Neutrophil (primary cell): ENCODE measurements at regions not wholly inside any gene's neighbourhood (a gene's known extent, or its start where the extent isn't known, plus 50 kb on each side); places are given as distances from the start of the nearest gene placed in this dataset.

Experiments used
- H3K27ac ChIP-seq: fragments of 200-600 bp; sonication (generic); 2 replicates; pipeline ENCODE4 v1.5.1; 2016; ENCODE audit warnings: mild to moderate bottlenecking, moderate library complexity
- H3K27me3 ChIP-seq: fragments of 200-600 bp; sonication (generic); 2 replicates; pipeline ENCODE4 v1.6.0; 2016; ENCODE audit warnings: mild to moderate bottlenecking
- H3K36me3 ChIP-seq: fragments of 200-600 bp; sonication (generic); 2 replicates; pipeline ENCODE4 v1.5.1; 2017
- H3K4me1 ChIP-seq, 2 experiments: fragments of 200-600 bp in 1 of 2; sonication (generic) in 1 of 2; 1 replicate in 1 of 2; 2 replicates in 1 of 2; pipeline versions ENCODE4 v1.5.1 to v1.6.1; 2013 to 2016; ENCODE audit warnings: low read depth in 1 of 2, low read length in 1 of 2, mild to moderate bottlenecking in 1 of 2, moderate library complexity in 1 of 2; ENCODE audit not compliant: control insufficient read depth in 1 of 2, insufficient read depth in 1 of 2
- H3K4me3 ChIP-seq, 2 experiments: fragments of 200-600 bp in 1 of 2; sonication (generic) in 1 of 2; 1 replicate in 1 of 2; 2 replicates in 1 of 2; pipeline ENCODE4 v1.5.1; 2013 to 2016; ENCODE audit warnings: low read depth in 1 of 2, low read length in 1 of 2, mild to moderate bottlenecking in 1 of 2, moderate library complexity in 1 of 2
- H3K9me3 ChIP-seq: fragments of 200-600 bp; sonication (generic); 2 replicates; pipeline ENCODE4 v1.5.1; 2016
- CTCF ChIP-seq: fragments of 200-600 bp; sonication (generic); IDR thresholded peaks from 2 replicates; pipeline ENCODE4 v1.5.1; 2016; ENCODE audit warnings: antibody characterized with exemption

GRCh38 chr6:120077489-120077888 lies 727.9 kb upstream of the MAN1A1 start:
- TF ChIP-seq CTCF, result no peak
- H3K9me3 ChIP-seq, result no peaks in the 10 kb centered on the region
- no peak overlapping the region for H3K4me3 ChIP-seq
- no peaks in the 10 kb centered on the region for H3K36me3 ChIP-seq
- no peaks in the 10 kb centered on the region for H3K27me3 ChIP-seq
- no peak overlapping the region for H3K27ac ChIP-seq
- no peaks in the 10 kb centered on the region for H3K4me1 ChIP-seq

- no peak for TF ChIP-seq CTCF
- H3K27me3 ChIP-seq, result no peaks in the 10 kb centered on the region
- H3K9me3 ChIP-seq, result no peaks in the 10 kb centered on the region
- H3K36me3 ChIP-seq, result no peaks in the 10 kb centered on the region
- no peak overlapping the region for H3K4me3 ChIP-seq
- H3K27ac ChIP-seq, result no peak overlapping the region
- no peaks in the 10 kb centered on the region for H3K4me1 ChIP-seq
Observed at GRCh38 chr6:120058410-120058809, 708.8 kb upstream of the MAN1A1 start.

GRCh38 chr6:120056085-120056484 lies 706.5 kb upstream of the MAN1A1 start:
- no peaks in the 10 kb centered on the region for H3K9me3 ChIP-seq
- H3K4me3 ChIP-seq, result no peak overlapping the region
- no peaks in the 10 kb centered on the region for H3K27me3 ChIP-seq
- H3K4me1 ChIP-seq, result no peaks in the 10 kb centered on the region
- no peak overlapping the region for H3K27ac ChIP-seq
- no peaks in the 10 kb centered on the region for H3K36me3 ChIP-seq
- no peak for TF ChIP-seq CTCF

- Histone ChIP-seq H3K27ac (no peak overlapping the region), H3K27me3 (no peaks in the 10 kb centered on the region), H3K4me3 (no peak overlapping the region), H3K4me1 (no peaks in the 10 kb centered on the region), H3K36me3 (no peaks in the 10 kb centered on the region), H3K9me3 (no peaks in the 10 kb centered on the region)
- no peak for TF ChIP-seq CTCF
Observed at GRCh38 chr6:120055071-120055470, 705.5 kb upstream of the MAN1A1 start.

GRCh38 chr6:120039664-120040063 lies 690.1 kb upstream of the MAN1A1 start:
- Histone ChIP-seq H3K27ac (no peak overlapping the region), H3K9me3 (no peaks in the 10 kb centered on the region), H3K36me3 (no peaks in the 10 kb centered on the region), H3K27me3 (no peaks in the 10 kb centered on the region), H3K4me3 (no peak overlapping the region), H3K4me1 (no peaks in the 10 kb centered on the region)
- TF ChIP-seq CTCF, result no peak

GRCh38 chr6:120031837-120032236 lies 682.3 kb upstream of the MAN1A1 start:
- no peak for TF ChIP-seq CTCF
- Histone ChIP-seq H3K36me3 (no peaks in the 10 kb centered on the region), H3K4me1 (no peaks in the 10 kb centered on the region), H3K27ac (no peak overlapping the region), H3K9me3 (no peaks in the 10 kb centered on the region), H3K27me3 (no peaks in the 10 kb centered on the region), H3K4me3 (no peak overlapping the region)
